Panc1 (cell line): ENCODE measurements at regions not wholly inside any gene's neighbourhood (a gene's known extent, or its start where the extent isn't known, plus 50 kb on each side); places are given as distances from the start of the nearest gene placed in this dataset.

Source experiments
- POLR2AphosphoS5 ChIP-seq: IDR thresholded peaks from 2 replicates; pipeline ENCODE4 v1.6.1; 2012; ENCODE audit warnings: mild to moderate bottlenecking, low read depth, low read length, moderate library complexity
- TF ChIP-seq, protein P1 (sequence below), 2 experiments: IDR thresholded peaks; 2 replicates each; pipeline ENCODE4 v1.6.1; 2011 to 2012; ENCODE audit warnings: low read depth in 2 of 2, control low read depth in 1 of 2, low read length in 1 of 2, mild to moderate bottlenecking in 1 of 2, moderate library complexity in 1 of 2; ENCODE audit not compliant: insufficient read depth in 1 of 2
- TF ChIP-seq, protein P2 (sequence below): fragments of 450-650 bp; IDR thresholded peaks from 2 replicates; pipeline ENCODE4 v1.5.1; 2017; ENCODE audit warnings: mild to moderate bottlenecking

DNA sequence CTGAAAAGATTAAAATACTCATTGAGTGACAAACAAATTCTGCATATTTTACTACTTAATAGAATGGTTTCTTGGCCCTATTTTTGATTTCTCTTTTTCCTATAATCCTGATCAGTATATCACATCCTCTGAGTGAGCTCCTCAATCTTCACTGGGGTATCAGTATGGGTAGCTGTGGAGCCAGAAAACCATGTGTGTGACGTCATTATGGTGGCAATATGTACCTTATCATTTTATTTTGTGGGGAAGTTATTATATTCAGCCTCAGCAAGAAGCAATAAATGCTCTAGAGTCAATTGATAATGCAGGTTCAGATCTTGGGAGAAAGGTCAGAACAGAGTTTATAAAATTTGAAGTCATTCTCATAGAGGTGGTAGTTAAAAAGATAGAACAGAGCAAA lies 1135.7 kb upstream of the CADM2 start:
- TF ChIP-seq, protein P1, sequence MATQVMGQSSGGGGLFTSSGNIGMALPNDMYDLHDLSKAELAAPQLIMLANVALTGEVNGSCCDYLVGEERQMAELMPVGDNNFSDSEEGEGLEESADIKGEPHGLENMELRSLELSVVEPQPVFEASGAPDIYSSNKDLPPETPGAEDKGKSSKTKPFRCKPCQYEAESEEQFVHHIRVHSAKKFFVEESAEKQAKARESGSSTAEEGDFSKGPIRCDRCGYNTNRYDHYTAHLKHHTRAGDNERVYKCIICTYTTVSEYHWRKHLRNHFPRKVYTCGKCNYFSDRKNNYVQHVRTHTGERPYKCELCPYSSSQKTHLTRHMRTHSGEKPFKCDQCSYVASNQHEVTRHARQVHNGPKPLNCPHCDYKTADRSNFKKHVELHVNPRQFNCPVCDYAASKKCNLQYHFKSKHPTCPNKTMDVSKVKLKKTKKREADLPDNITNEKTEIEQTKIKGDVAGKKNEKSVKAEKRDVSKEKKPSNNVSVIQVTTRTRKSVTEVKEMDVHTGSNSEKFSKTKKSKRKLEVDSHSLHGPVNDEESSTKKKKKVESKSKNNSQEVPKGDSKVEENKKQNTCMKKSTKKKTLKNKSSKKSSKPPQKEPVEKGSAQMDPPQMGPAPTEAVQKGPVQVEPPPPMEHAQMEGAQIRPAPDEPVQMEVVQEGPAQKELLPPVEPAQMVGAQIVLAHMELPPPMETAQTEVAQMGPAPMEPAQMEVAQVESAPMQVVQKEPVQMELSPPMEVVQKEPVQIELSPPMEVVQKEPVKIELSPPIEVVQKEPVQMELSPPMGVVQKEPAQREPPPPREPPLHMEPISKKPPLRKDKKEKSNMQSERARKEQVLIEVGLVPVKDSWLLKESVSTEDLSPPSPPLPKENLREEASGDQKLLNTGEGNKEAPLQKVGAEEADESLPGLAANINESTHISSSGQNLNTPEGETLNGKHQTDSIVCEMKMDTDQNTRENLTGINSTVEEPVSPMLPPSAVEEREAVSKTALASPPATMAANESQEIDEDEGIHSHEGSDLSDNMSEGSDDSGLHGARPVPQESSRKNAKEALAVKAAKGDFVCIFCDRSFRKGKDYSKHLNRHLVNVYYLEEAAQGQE (IDR thresholded peaks at IDR 0.05; ENCODE audit: insufficient read depth in 1 of 2, low read depth in 2 of 2, low read length in 1 of 2), result no peak
- no peak for TF ChIP-seq POLR2AphosphoS5
- TF ChIP-seq, protein P2, sequence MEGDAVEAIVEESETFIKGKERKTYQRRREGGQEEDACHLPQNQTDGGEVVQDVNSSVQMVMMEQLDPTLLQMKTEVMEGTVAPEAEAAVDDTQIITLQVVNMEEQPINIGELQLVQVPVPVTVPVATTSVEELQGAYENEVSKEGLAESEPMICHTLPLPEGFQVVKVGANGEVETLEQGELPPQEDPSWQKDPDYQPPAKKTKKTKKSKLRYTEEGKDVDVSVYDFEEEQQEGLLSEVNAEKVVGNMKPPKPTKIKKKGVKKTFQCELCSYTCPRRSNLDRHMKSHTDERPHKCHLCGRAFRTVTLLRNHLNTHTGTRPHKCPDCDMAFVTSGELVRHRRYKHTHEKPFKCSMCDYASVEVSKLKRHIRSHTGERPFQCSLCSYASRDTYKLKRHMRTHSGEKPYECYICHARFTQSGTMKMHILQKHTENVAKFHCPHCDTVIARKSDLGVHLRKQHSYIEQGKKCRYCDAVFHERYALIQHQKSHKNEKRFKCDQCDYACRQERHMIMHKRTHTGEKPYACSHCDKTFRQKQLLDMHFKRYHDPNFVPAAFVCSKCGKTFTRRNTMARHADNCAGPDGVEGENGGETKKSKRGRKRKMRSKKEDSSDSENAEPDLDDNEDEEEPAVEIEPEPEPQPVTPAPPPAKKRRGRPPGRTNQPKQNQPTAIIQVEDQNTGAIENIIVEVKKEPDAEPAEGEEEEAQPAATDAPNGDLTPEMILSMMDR, result no peak
